ENCODE measurements at regions not wholly inside any gene's neighbourhood (a gene's known extent, or its start where the extent isn't known, plus 50 kb on each side); places are given as distances from the start of the nearest gene placed in this dataset.

DNA sequence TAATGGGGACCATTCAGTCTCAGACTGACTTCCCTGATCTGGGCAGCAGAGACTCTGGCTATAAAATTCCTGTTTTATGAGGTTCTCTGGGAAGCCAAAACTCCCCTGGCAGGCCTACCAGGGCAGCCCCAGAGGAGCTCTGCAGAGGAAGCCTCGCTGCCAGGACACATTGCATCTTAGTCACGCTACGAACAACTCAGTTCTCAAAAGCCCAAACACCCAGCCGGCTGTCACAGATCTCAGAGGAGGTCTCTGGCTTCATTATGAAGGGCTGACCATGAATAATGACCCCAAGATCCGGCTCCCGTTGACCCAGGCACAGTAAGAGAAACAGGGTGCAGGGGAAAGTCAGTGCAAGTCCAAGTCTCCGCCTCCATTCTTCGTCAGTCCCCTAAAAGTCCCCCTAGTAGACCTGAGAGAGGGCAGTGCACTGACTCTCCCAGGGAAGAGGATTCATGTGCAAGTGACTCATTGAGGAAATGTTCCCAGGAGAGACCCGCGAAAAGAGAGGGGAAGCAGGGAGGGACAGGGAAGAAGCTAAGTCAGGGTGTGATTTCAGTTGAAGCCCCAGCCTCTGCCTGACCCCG, 212.3 kb downstream of the CYP26B1 start:
- DNase-seq: no peak
- H3K4me3 ChIP-seq (ENCODE audit: low read depth, low read length): no peak overlapping the region
- no peak for TF ChIP-seq CTCF (IDR thresholded peaks at IDR 0.05; ENCODE audit: low read depth, low read length)

DNA sequence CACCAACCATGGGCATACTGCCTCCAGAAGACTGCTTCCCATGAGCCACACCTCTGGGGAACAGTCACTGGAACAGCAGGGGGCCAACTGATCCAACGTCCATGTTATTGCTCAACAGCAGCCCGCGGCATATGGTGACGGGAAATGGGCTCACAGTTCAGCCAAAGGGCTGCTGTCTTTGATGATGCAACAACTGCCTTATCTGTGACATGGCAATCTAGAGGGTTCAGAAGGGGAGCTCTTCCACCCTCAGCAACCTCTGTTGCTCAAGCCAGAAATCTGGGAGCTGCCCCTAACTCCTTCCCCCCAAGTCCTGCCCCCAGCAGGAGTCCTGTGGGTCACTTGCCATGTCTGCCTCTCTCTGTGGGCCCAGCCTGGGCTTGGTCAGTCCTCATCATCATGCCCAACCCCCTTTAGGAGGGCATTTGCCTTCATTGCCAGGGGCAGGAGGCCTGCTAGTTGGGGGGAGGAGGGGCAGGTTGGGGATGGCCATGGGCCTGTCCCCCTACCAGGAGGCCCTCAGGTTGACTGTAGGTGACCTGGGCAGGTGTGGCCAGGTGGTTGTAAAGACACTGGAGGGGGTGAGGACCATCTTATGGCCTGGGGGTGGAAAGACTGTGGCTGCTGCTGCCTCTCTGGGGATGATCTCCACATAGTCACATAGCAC, 212.9 kb downstream of the CYP26B1 start:
- no peaks in the 10 kb centered on the region for H3K27me3 ChIP-seq
- no peaks in the 10 kb centered on the region for H3K9me3 ChIP-seq
- H3K4me1 ChIP-seq: no peaks in the 10 kb centered on the region
- no peak overlapping the region for H3K4me3 ChIP-seq (ENCODE audit: low read depth, low read length)
- no peaks in the 10 kb centered on the region for H3K36me3 ChIP-seq
- TF ChIP-seq CTCF (IDR thresholded peaks at IDR 0.05; ENCODE audit: low read depth, low read length): no peak
- DNase-seq: no peak

More for the DNA sequence above, 212.3 kb downstream of the CYP26B1 start:
- no peaks in the 10 kb centered on the region for H3K4me1 ChIP-seq
- no peaks in the 10 kb centered on the region for H3K9me3 ChIP-seq
- no peaks in the 10 kb centered on the region for H3K27me3 ChIP-seq
- H3K36me3 ChIP-seq: no peaks in the 10 kb centered on the region

GRCh38 chr2:71934320-71934593, 213.4 kb downstream of the CYP26B1 start:
- Histone ChIP-seq H3K27me3 (no peaks in the 10 kb centered on the region), H3K4me3 (ENCODE audit: low read depth, low read length) (no peak overlapping the region), H3K36me3 (no peaks in the 10 kb centered on the region), H3K4me1 (no peaks in the 10 kb centered on the region), H3K9me3 (no peaks in the 10 kb centered on the region)
- DNase-seq: no peak
- TF ChIP-seq CTCF (IDR thresholded peaks at IDR 0.05; ENCODE audit: low read depth, low read length): no peak

DNA sequence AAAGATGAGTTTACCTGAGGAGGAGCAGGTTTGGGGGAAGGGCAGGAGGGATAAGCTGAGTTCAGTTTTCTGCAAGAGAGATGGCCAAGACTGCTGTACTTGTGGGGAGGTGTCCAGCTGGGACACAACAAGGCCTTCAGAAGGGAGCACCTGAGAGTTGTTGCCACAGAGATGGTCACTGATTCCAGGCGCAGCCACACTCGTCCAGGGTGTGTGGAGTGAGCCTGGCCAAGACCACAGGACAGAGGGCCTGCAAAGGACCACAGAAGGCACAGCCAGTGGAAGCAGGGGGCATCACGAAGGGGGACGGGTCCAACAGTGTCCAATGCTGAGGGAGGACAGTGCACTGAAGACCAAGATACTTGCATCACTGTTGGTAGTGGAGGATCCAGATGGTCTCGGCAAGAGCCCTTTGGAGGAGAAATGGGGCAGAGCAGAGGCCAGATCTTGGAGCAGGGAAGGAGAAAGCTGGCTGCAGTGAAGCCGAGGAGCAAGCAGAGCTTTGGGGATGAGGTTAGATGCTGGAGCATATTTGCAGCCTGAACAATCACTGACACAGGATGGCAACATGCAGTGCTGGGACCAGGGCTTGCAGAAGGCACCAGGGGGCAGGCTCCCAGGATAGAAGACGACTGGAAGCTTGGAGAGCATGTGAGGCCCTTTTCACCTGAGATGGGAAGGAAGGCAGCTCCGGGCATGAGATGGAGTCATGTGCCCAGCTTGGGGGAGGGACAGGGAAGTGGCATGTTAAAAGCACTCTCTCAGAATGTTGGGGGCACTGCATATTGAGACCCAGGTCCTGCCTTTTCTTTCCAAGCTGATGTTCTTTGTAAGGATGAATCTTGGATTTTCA, 214.0 kb downstream of the CYP26B1 start:
- H3K4me1 ChIP-seq: no peaks in the 10 kb centered on the region
- no peak for TF ChIP-seq CTCF (IDR thresholded peaks at IDR 0.05; ENCODE audit: low read depth, low read length)
- no peaks in the 10 kb centered on the region for H3K36me3 ChIP-seq
- no peaks in the 10 kb centered on the region for H3K9me3 ChIP-seq
- no peak overlapping the region for H3K4me3 ChIP-seq (ENCODE audit: low read depth, low read length)
- H3K27me3 ChIP-seq: no peaks in the 10 kb centered on the region
- no peak for DNase-seq

GRCh38 chr2:71932780-71933466, 214.7 kb downstream of the CYP26B1 start:
- Histone ChIP-seq H3K4me1 (no peaks in the 10 kb centered on the region), H3K4me3 (ENCODE audit: low read depth, low read length) (no peak overlapping the region), H3K27me3 (no peaks in the 10 kb centered on the region), H3K36me3 (no peaks in the 10 kb centered on the region), H3K9me3 (no peaks in the 10 kb centered on the region)
- no peak for TF ChIP-seq CTCF (IDR thresholded peaks at IDR 0.05; ENCODE audit: low read depth, low read length)
- DNase-seq: no peak

All from BE2C (cell line).